Bone marrow (tissue), 2 donors: ENCODE measurements at regions not wholly inside any gene's neighbourhood (a gene's known extent, or its start where the extent isn't known, plus 50 kb on each side); places are given as distances from the start of the nearest gene placed in this dataset.
"Not testable (repeated sequence)": the region's sequence is repeated elsewhere in the genome, so short reads cannot be mapped to it uniquely, and the experiment has no call there.

Source experiments
- DNase-seq, 2 donors: peaks; one replicate each; lab custom pipeline; 2025; lab: John Stamatoyannopoulos, UW

GRCh38 chr4:30837861-30838260, 117.7 kb downstream of the PCDH7 start:
- DNase-seq, result no peak

GRCh38 chr4:30838331-30838730, 118.2 kb downstream of the PCDH7 start:
- DNase-seq, result no peak

- DNase-seq, result no peak
Observed at GRCh38 chr4:30839583-30840520, 119.7 kb downstream of the PCDH7 start.

- no peak for DNase-seq
Observed at GRCh38 chr4:30840571-30840970, 120.4 kb downstream of the PCDH7 start.

- DNase-seq, result no peak
Observed at GRCh38 chr4:30842142-30842541, 122.0 kb downstream of the PCDH7 start.

- no peak for DNase-seq
Observed at GRCh38 chr4:30842689-30843088, 122.5 kb downstream of the PCDH7 start.

- DNase-seq, result no peak
Observed at GRCh38 chr4:30844861-30845582, 124.9 kb downstream of the PCDH7 start.

GRCh38 chr4:30847167-30847566, 127.0 kb downstream of the PCDH7 start:
- no peak for DNase-seq

- no peak for DNase-seq
Observed at GRCh38 chr4:30847958-30848357, 127.8 kb downstream of the PCDH7 start.

- no peak for DNase-seq
Observed at GRCh38 chr4:30854531-30854930, 134.4 kb downstream of the PCDH7 start.

GRCh38 chr4:30855232-30855631, 135.1 kb downstream of the PCDH7 start:
- DNase-seq, result no peak

GRCh38 chr4:30856795-30857564, 136.8 kb downstream of the PCDH7 start:
- DNase-seq, result no peak

- DNase-seq, result no peak
Observed at GRCh38 chr4:30860978-30861377, 140.8 kb downstream of the PCDH7 start.

GRCh38 chr4:30862196-30862595, 142.0 kb downstream of the PCDH7 start:
- DNase-seq, result no peak

GRCh38 chr4:30863021-30863420, 142.9 kb downstream of the PCDH7 start:
- DNase-seq, result no peak

GRCh38 chr4:30865691-30866090, 145.5 kb downstream of the PCDH7 start:
- no peak for DNase-seq

GRCh38 chr4:30866346-30866745, 146.2 kb downstream of the PCDH7 start:
- no peak for DNase-seq

GRCh38 chr4:30866907-30867306, 146.7 kb downstream of the PCDH7 start:
- DNase-seq, result no peak

GRCh38 chr4:30867427-30867826, 147.3 kb downstream of the PCDH7 start:
- no peak for DNase-seq

- no peak for DNase-seq
Observed at GRCh38 chr4:30868111-30868895, 148.1 kb downstream of the PCDH7 start.

- DNase-seq, result not testable (repeated sequence)
Observed at GRCh38 chr4:30869387-30869786, 149.2 kb downstream of the PCDH7 start.

GRCh38 chr4:30870513-30870912, 150.3 kb downstream of the PCDH7 start:
- DNase-seq, result no peak
